IPS DF 6.9 (cell line): ENCODE measurements at regions not wholly inside any gene's neighbourhood (a gene's known extent, or its start where the extent isn't known, plus 50 kb on each side); places are given as distances from the start of the nearest gene placed in this dataset.
"Not testable (repeated sequence)": the region's sequence is repeated elsewhere in the genome, so short reads cannot be mapped to it uniquely, and the experiment has no call there.

Experiments used
- DNase-seq: peaks from one replicate; pipeline ENCODE4 v3.0.0-alpha.2; 2013; ENCODE audit warnings: low read depth, low spot score
- H3K27ac ChIP-seq: one replicate; pipeline ENCODE4 v1.5.1; 2013; ENCODE audit warnings: low read length, control low read depth
- H3K27me3 ChIP-seq: 2 replicates; pipeline ENCODE4 v1.6.1; 2013; ENCODE audit warnings: mild to moderate bottlenecking, low read length; ENCODE audit not compliant: control insufficient read depth, insufficient read depth
- H3K36me3 ChIP-seq: 2 replicates; pipeline ENCODE4 v1.6.1; 2013; ENCODE audit warnings: low read length; ENCODE audit not compliant: control insufficient read depth, insufficient read depth
- H3K4me1 ChIP-seq: 2 replicates; pipeline ENCODE4 v1.6.1; 2013; ENCODE audit warnings: low read length; ENCODE audit not compliant: control insufficient read depth, insufficient read depth
- H3K4me3 ChIP-seq: 2 replicates; pipeline ENCODE4 v1.5.1; 2013; ENCODE audit warnings: mild to moderate bottlenecking, low read length
- H3K9me3 ChIP-seq: 2 replicates; pipeline ENCODE4 v1.6.1; 2013; ENCODE audit warnings: low read length, inconsistent platforms; ENCODE audit not compliant: control insufficient read depth, insufficient read depth
- WGBS: extraction: QIAGEN DNeasy Blood & Tissue Kit; methylation state at CpG from one replicate; pipeline ENCODE4 v1.1.7; 2013; ENCODE audit warnings: mixed read lengths, missing lambda C conversion rate; ENCODE audit not compliant: insufficient read length, insufficient coverage; 5-methylcytosine and 5-hydroxymethylcytosine counted together

DNA sequence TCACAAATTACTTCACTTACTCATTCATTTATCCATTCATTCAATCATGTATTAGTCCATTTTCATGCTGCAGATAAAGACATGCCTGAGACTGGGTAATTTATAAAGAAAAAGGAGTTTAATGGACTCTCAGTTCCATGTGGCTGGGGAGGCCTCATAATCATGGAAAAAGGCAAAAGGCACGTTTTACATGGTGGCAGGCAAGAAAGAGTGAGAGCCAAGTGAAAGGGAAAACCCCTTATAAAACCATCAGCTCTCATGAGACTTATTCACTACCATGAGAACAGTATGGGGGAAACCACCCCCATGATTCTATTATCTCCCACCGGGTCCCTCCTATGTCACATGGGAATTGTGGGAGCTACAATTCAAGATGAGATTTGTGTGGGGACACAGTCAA is 452.0 kb downstream of the MIAT start:
- H3K36me3 ChIP-seq, H3K27me3 ChIP-seq, H3K27ac ChIP-seq, H3K4me3 ChIP-seq, H3K4me1 ChIP-seq, DNase-seq, H3K9me3 ChIP-seq: not testable (repeated sequence)
- WGBS, result no CpG with 5 or more reads among the region's 2 CpGs

DNA sequence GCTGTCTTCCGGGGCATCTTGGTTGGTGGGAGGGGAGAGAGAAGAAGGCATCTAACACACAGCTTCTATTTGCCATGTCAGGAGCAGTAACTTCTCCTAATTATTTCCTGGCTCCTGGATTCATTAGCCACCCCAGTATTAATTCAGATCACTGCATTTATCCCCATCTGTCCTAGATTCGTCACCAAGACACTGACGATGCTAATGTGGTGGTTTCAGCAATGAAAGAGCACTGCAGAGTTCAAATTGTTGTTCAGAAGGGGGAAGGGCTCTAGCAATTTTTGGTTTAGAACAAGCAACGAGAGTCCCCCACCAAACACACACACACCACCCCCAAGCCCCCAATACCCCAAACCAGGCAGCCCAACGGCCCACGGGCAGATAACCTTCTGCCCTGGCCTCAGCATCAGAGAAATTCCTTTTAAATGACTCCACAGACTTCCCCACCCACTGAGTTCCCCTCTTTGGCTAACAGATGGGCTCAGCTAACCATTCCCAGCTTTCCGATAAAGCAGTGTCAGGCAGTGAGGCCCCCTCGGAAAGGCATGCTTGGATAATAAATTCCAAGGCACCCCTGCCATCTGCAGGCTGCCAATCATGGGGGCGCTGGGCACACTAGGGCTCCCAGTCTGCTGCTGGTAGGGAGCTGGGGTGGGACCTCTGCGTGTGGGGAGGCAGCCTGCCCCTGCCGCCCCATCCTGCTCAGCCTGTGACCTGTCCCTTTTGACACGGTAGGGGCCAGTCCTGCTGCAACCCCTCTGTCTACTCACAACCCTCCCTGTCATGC is 453.5 kb downstream of the MIAT start:
- Histone ChIP-seq H3K36me3 (no peaks in the 10 kb centered on the region), H3K4me3 (no peak overlapping the region), H3K4me1 (peaks cover 2% of the 10 kb centered on the region), H3K27ac (no peak overlapping the region), H3K27me3 (no peaks in the 10 kb centered on the region), H3K9me3 (no peaks in the 10 kb centered on the region)
- no CpG with 5 or more reads among the region's 12 CpGs for WGBS
- no peak for DNase-seq

- Histone ChIP-seq H3K36me3 (no peaks in the 10 kb centered on the region), H3K4me3 (no peak overlapping the region), H3K27ac (no peak overlapping the region), H3K27me3 (no peaks in the 10 kb centered on the region), H3K9me3 (no peaks in the 10 kb centered on the region), H3K4me1 (peaks cover 2% of the 10 kb centered on the region)
- no peak for DNase-seq
- WGBS, result no CpG with 5 or more reads among the region's 7 CpGs
Observed at GRCh38 chr22:27111796-27112672, 454.6 kb downstream of the MIAT start.

DNA sequence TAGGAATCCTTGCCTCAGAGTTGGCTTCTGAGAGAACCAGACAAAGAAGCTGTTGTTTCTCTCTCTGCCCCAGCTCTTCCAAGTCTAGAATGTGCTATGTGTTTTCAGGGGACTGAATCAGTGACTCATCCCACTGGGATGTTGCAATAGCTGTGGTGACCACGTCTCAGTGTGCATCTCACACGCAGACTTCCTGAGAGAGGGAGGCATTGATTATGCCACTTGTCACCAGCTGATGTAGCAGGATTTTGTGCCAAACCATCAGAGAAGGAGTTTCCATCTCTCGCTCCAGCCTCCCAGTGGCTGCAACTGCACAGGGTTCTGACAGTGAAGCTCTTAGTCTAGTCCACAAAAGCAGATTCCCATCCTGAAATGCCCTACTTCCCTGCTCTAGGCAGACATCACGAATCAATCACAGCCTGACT is 455.8 kb downstream of the MIAT start:
- DNase-seq, result no peak
- Histone ChIP-seq H3K36me3 (no peaks in the 10 kb centered on the region), H3K4me3 (no peak overlapping the region), H3K27me3 (no peaks in the 10 kb centered on the region), H3K27ac (no peak overlapping the region), H3K4me1 (peaks cover 2% of the 10 kb centered on the region), H3K9me3 (no peaks in the 10 kb centered on the region)
- WGBS, result no CpG with 5 or more reads among the region's 4 CpGs

GRCh38 chr22:27113641-27114040 is 456.3 kb downstream of the MIAT start:
- no peak overlapping the region for H3K27ac ChIP-seq
- no peak for DNase-seq
- no peaks in the 10 kb centered on the region for H3K9me3 ChIP-seq
- H3K4me1 ChIP-seq, result peaks cover 2% of the 10 kb centered on the region
- H3K27me3 ChIP-seq, result no peaks in the 10 kb centered on the region
- H3K36me3 ChIP-seq, result no peaks in the 10 kb centered on the region
- no peak overlapping the region for H3K4me3 ChIP-seq

DNA sequence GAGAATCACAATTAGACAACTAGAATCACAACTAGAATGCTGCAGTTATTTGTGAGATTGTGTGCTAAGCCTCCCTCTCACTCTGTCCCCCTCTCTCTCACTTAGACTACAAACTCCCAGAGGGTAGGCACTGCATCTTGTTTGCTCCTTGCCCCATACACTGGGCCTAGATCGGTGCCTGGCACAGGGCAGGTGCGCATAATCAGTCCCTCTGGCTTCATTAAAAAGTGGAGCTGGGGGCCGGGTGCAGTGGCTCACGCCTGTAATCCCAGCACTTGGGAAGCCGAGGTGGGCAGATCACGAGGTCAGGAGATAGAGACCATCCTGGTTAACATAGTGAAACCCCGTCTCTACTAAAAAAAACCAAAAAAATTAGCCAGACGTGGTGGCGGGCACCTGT is 456.8 kb downstream of the MIAT start:
- H3K27ac ChIP-seq, result no peak overlapping the region

DNA sequence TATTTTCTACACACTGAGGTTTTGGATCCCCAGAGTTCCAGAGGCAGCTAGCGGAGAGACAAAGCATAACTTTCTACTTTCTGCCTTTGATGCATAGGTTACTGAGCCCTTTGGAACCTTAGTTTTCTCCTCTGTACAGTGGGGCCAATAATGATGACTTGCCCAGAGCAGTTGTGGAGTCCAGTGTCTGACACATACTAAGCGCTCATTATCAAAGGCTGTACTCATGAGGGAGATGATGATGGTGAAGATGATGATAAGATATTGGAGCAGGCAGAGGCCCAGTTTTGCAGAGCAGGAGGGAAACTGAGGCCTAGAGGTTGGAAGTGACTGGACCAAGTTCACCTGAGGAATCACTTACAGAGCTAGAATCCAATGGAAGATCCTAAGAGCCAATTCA is 458.0 kb downstream of the MIAT start:
- Histone ChIP-seq H3K9me3 (no peaks in the 10 kb centered on the region), H3K36me3 (no peaks in the 10 kb centered on the region), H3K27ac (no peak overlapping the region), H3K4me3 (no peak overlapping the region), H3K4me1 (peaks cover 2% of the 10 kb centered on the region), H3K27me3 (no peaks in the 10 kb centered on the region)
- DNase-seq, result no peak
- WGBS, result no CpG with 5 or more reads among the region's 2 CpGs

More for the DNA sequence above, 456.8 kb downstream of the MIAT start:
- Histone ChIP-seq H3K27me3 (no peaks in the 10 kb centered on the region), H3K36me3 (no peaks in the 10 kb centered on the region), H3K9me3 (no peaks in the 10 kb centered on the region), H3K4me3 (no peak overlapping the region), H3K4me1 (peaks cover 2% of the 10 kb centered on the region)
- WGBS, result no CpG with 5 or more reads among the region's 9 CpGs
- DNase-seq, result no peak

GRCh38 chr22:27115816-27116256 is 458.4 kb downstream of the MIAT start:
- no peak for DNase-seq
- WGBS, result no CpG with 5 or more reads among the region's 5 CpGs

DNA sequence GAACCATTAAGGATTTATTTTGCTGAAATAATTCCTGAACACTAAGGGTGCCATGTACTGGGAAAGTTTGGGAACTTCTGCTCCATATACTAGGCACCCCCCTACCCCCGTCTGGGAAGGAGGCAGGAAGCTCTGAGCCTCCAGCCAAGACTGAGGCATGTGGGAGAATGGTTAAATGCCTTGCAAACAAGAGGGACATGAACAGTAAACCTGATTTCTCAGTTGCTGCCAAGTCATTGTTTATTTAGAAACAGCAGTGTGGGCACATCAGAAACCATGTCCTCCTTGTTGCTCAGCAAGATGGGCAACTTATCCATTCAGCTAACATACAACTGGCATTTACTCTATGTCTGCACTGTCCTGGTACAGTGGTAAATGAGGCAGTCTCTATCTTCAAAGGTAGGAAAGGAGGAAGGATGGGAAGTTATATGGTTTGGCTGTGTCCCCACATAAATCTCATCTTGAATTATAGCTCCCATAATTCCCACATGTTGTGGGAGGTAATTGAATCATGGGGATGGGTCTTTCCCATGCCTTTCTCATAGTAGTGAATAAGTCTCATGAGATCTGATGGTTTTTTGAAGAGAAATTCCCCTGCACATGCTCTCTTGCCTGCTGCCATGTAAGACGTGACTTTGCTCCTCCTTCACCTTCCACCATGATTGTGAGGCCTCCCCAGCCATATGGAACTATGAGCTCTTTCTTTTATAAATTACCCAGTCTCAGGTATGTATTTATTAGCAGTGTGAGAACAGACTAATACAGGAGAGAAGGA is 459.1 kb downstream of the MIAT start:
- no CpG with 5 or more reads among the region's 2 CpGs for whole genome bisulfite sequencing
- Histone ChIP-seq H3K27me3 (no peaks in the 10 kb centered on the region), H3K36me3 (no peaks in the 10 kb centered on the region), H3K27ac (no peak overlapping the region), H3K4me3 (no peak overlapping the region), H3K4me1 (no peaks in the 10 kb centered on the region), H3K9me3 (no peaks in the 10 kb centered on the region)
- no peak for DNase-seq

More at GRCh38 chr22:27115816-27116256, 458.4 kb downstream of the MIAT start:
- Histone ChIP-seq H3K27me3 (no peaks in the 10 kb centered on the region), H3K27ac (no peak overlapping the region), H3K36me3 (no peaks in the 10 kb centered on the region), H3K4me3 (no peak overlapping the region), H3K9me3 (no peaks in the 10 kb centered on the region), H3K4me1 (peaks cover 2% of the 10 kb centered on the region)

- Histone ChIP-seq H3K4me3 (no peak overlapping the region), H3K4me1 (no peaks in the 10 kb centered on the region), H3K9me3 (no peaks in the 10 kb centered on the region), H3K27ac (no peak overlapping the region), H3K27me3 (no peaks in the 10 kb centered on the region), H3K36me3 (no peaks in the 10 kb centered on the region)
- no peak for DNase-seq
Observed at GRCh38 chr22:27120036-27120435, 462.6 kb downstream of the MIAT start.
